SK-N-SH treated with all-trans-retinoic acid at 6 μM for 48 hours (cell line): ENCODE measurements at regions not wholly inside any gene's neighbourhood (a gene's known extent, or its start where the extent isn't known, plus 50 kb on each side); places are given as distances from the start of the nearest gene placed in this dataset.

Experiments used
- ATAC-seq: fragments of 200-7000 bp; cut with Tn5 transposase; 3 replicates; pipeline ENCODE4 v1.9.1; 2020; ENCODE audit warnings: mild to moderate bottlenecking, moderate library complexity
- ARNTL ChIP-seq: fragments of 450-650 bp; formaldehyde crosslinking; IDR thresholded peaks from 2 replicates; pipeline ENCODE4 v1.5.0; 2020; ENCODE audit warnings: low read depth, mild to moderate bottlenecking, moderate library complexity, borderline replicate concordance
- BACH2 ChIP-seq: fragments of 250-450 bp; sonication (Bioruptor Pico); IDR thresholded peaks from 2 replicates; pipeline ENCODE4 v1.9.0; 2021; ENCODE audit warnings: mild to moderate bottlenecking, borderline replicate concordance
- CREB5 ChIP-seq: fragments of 250-450 bp; sonication (Bioruptor Pico); IDR thresholded peaks from 2 replicates; pipeline ENCODE4 v1.5.1; 2020; ENCODE audit warnings: low read depth, mild to moderate bottlenecking, moderate library complexity
- CSDC2 ChIP-seq: fragments of 250-450 bp; sonication (Bioruptor Pico); IDR thresholded peaks from 2 replicates; pipeline ENCODE4 v1.5.0; 2020; ENCODE audit warnings: mild to moderate bottlenecking, moderate library complexity
- ESRRG ChIP-seq: fragments of 250-450 bp; sonication (Bioruptor Pico); IDR thresholded peaks from 2 replicates; pipeline ENCODE4 v1.6.1; 2021; ENCODE audit warnings: mild to moderate bottlenecking
- GLIS3 ChIP-seq: fragments of 250-450 bp; sonication (Bioruptor Pico); IDR thresholded peaks from 2 replicates; pipeline ENCODE4 v1.5.0; 2020; ENCODE audit warnings: mild to moderate bottlenecking, moderate library complexity
- ISL1 ChIP-seq: fragments of 250-450 bp; sonication (Bioruptor Pico); IDR thresholded peaks from 2 replicates; pipeline ENCODE4 v2.1.2; 2022; ENCODE audit warnings: mild to moderate bottlenecking, moderate library complexity
- OSR1 ChIP-seq: fragments of 250-450 bp; sonication (Bioruptor Pico); IDR thresholded peaks from 2 replicates; pipeline ENCODE4 v1.8.0; 2022; ENCODE audit warnings: moderate library complexity, mild to moderate bottlenecking, inconsistent platforms
- PATZ1 ChIP-seq: fragments of 250-450 bp; sonication (Bioruptor Pico); IDR thresholded peaks from 2 replicates; pipeline ENCODE4 v1.8.0; 2020; ENCODE audit warnings: mild to moderate bottlenecking, moderate library complexity, borderline replicate concordance
- PPARA ChIP-seq: fragments of 250-450 bp; sonication (Bioruptor Pico); IDR thresholded peaks from 2 replicates; pipeline ENCODE4 v1.5.0; 2020; ENCODE audit warnings: mild to moderate bottlenecking, borderline replicate concordance
- RARB ChIP-seq: fragments of 250-450 bp; sonication (Bioruptor Pico); IDR thresholded peaks from 2 replicates; pipeline ENCODE4 v1.8.0; 2021; ENCODE audit warnings: mild to moderate bottlenecking, moderate library complexity
- SNAI2 ChIP-seq: fragments of 250-450 bp; sonication (Bioruptor Pico); IDR thresholded peaks from 2 replicates; pipeline ENCODE4 v1.5.0; 2020; ENCODE audit warnings: mild to moderate bottlenecking, moderate library complexity
- TCF4 ChIP-seq: fragments of 250-450 bp; sonication (Bioruptor Pico); IDR thresholded peaks from 2 replicates; pipeline ENCODE4 v1.8.0; 2021; ENCODE audit warnings: mild to moderate bottlenecking, moderate library complexity, borderline replicate concordance
- TOX ChIP-seq: fragments of 250-450 bp; sonication (Bioruptor Pico); IDR thresholded peaks from 2 replicates; pipeline ENCODE4 v1.8.0; 2021; ENCODE audit warnings: mild to moderate bottlenecking, moderate library complexity, borderline replicate concordance
- TSHZ2 ChIP-seq: fragments of 250-450 bp; sonication (Bioruptor Pico); IDR thresholded peaks from 2 replicates; pipeline ENCODE4 v1.5.0; 2020; ENCODE audit warnings: mild to moderate bottlenecking, moderate library complexity
- ZC3H10 ChIP-seq: fragments of 250-450 bp; sonication (Bioruptor Pico); IDR thresholded peaks from 2 replicates; pipeline ENCODE4 v1.5.1; 2021; ENCODE audit warnings: mild to moderate bottlenecking, moderate library complexity
- ZFP3 ChIP-seq: fragments of 250-450 bp; sonication (Bioruptor Pico); IDR thresholded peaks from 2 replicates; pipeline ENCODE4 v1.5.0; 2020; ENCODE audit warnings: mild to moderate bottlenecking, moderate library complexity
- ZFP30 ChIP-seq: fragments of 450-650 bp; formaldehyde crosslinking; IDR thresholded peaks from 2 replicates; pipeline ENCODE4 v1.5.0; 2022; ENCODE audit warnings: mild to moderate bottlenecking, moderate library complexity
- ZNF565 ChIP-seq: fragments of 450-650 bp; formaldehyde crosslinking; conservative IDR thresholded peaks from 2 replicates; pipeline ENCODE4 v1.5.0; 2020; ENCODE audit warnings: low read depth, mild to moderate bottlenecking, moderate library complexity
- ZNF70 ChIP-seq: fragments of 450-650 bp; formaldehyde crosslinking; IDR thresholded peaks from 2 replicates; pipeline ENCODE4 v1.5.0; 2020; ENCODE audit warnings: mild to moderate bottlenecking, moderate library complexity
- ZNF8 ChIP-seq: fragments of 450-650 bp; formaldehyde crosslinking; IDR thresholded peaks from 2 replicates; pipeline ENCODE4 v1.5.0; 2020; ENCODE audit warnings: mild to moderate bottlenecking, moderate library complexity
- TF ChIP-seq, protein P1 (sequence below): fragments of 250-450 bp; sonication (Bioruptor Pico); IDR thresholded peaks from 2 replicates; pipeline ENCODE4 v1.8.0; 2021; ENCODE audit warnings: low read depth, mild to moderate bottlenecking, moderate library complexity, borderline replicate concordance
- TF ChIP-seq, protein P2 (sequence below): fragments of 250-450 bp; sonication (Bioruptor Pico); IDR thresholded peaks from 2 replicates; pipeline ENCODE4 v1.5.1; 2021; ENCODE audit warnings: mild to moderate bottlenecking, moderate library complexity

- ATAC-seq = no peak
- TF ChIP-seq ZFP3 = no peak
- TF ChIP-seq ZNF70 = no peak
- no peak for TF ChIP-seq SNAI2 (CRISPR knock-in tag)
- no peak for TF ChIP-seq PATZ1 (CRISPR knock-in tag)
- no peak for TF ChIP-seq ZFP30
- no peak for TF ChIP-seq OSR1
- no peak for TF ChIP-seq RARB (CRISPR knock-in tag)
- no peak for TF ChIP-seq ZNF565 (CRISPR knock-in tag)
- TF ChIP-seq ARNTL (CRISPR knock-in tag) = no peak
- no peak for TF ChIP-seq TOX (CRISPR knock-in tag)
- no peak for TF ChIP-seq CREB5
- TF ChIP-seq ISL1 (CRISPR knock-in tag) = no peak
- no peak for TF ChIP-seq CSDC2 (CRISPR knock-in tag)
- TF ChIP-seq ZNF8 = no peak
- TF ChIP-seq, all 23 proteins: peak for 0
These were observed 305.9 kb upstream of the UMPS start for GRCh38 chr3:124424396-124424795.

DNA sequence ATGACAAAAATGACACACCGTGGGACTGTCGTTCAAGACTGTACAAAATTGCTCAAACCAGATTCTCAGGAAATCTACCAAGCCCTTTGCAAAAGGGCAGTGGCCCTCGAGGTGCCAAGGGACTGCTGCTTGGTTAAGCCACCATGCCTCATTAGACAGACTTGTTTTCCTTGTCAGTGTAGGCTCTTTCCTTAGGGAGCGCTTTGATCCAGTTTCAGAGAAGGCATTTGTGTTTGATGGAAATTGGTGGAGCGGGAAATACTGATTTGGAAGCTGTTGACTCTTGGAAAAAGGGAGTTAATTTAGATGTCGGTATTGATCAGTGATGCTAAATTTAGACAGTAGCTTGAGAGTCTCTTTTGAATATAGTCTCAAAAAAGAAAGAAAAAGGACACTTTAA is 304.3 kb upstream of the UMPS start:
- ATAC-seq = no peak
- TF ChIP-seq TSHZ2 (CRISPR knock-in tag) = no peak
- no peak for TF ChIP-seq ARNTL (CRISPR knock-in tag)
- TF ChIP-seq PPARA (CRISPR knock-in tag) = no peak
- no peak for TF ChIP-seq GLIS3 (CRISPR knock-in tag)
- no peak for TF ChIP-seq ZFP30
- no peak for TF ChIP-seq ZC3H10
- TF ChIP-seq ISL1 (CRISPR knock-in tag) = no peak
- TF ChIP-seq CREB5 = no peak
- TF ChIP-seq, protein P1, sequence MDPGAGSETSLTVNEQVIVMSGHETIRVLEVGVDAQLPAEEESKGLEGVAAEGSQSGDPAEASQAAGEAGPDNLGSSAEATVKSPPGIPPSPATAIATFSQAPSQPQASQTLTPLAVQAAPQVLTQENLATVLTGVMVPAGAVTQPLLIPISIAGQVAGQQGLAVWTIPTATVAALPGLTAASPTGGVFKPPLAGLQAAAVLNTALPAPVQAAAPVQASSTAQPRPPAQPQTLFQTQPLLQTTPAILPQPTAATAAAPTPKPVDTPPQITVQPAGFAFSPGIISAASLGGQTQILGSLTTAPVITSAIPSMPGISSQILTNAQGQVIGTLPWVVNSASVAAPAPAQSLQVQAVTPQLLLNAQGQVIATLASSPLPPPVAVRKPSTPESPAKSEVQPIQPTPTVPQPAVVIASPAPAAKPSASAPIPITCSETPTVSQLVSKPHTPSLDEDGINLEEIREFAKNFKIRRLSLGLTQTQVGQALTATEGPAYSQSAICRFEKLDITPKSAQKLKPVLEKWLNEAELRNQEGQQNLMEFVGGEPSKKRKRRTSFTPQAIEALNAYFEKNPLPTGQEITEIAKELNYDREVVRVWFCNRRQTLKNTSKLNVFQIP (CRISPR knock-in tag) = no peak
- TF ChIP-seq BACH2 (CRISPR knock-in tag) = no peak
- TF ChIP-seq, protein P2, sequence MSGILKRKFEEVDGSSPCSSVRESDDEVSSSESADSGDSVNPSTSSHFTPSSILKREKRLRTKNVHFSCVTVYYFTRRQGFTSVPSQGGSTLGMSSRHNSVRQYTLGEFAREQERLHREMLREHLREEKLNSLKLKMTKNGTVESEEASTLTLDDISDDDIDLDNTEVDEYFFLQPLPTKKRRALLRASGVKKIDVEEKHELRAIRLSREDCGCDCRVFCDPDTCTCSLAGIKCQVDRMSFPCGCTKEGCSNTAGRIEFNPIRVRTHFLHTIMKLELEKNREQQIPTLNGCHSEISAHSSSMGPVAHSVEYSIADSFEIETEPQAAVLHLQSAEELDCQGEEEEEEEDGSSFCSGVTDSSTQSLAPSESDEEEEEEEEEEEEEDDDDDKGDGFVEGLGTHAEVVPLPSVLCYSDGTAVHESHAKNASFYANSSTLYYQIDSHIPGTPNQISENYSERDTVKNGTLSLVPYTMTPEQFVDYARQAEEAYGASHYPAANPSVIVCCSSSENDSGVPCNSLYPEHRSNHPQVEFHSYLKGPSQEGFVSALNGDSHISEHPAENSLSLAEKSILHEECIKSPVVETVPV (CRISPR knock-in tag) = no peak
- TF ChIP-seq ESRRG (CRISPR knock-in tag) = no peak
- TF ChIP-seq OSR1 = no peak
- TF ChIP-seq CSDC2 (CRISPR knock-in tag) = no peak
- no peak for TF ChIP-seq TOX (CRISPR knock-in tag)
- TF ChIP-seq ZNF565 (CRISPR knock-in tag) = no peak
- TF ChIP-seq TCF4 (CRISPR knock-in tag) = no peak
- no peak for TF ChIP-seq SNAI2 (CRISPR knock-in tag)
- TF ChIP-seq, all 23 proteins: peak for 0
